ENCODE measurements at regions not wholly inside any gene's neighbourhood (a gene's known extent, or its start where the extent isn't known, plus 50 kb on each side); places are given as distances from the start of the nearest gene placed in this dataset.

- no peak overlapping the region for H3K4me3 ChIP-seq (ENCODE audit: low read depth, low read length)
- in situ Hi-C loops (cut with HindIII; ENCODE audit: low pct_ligation_motif_present, low sequenced_read_pairs), result no loop called here
- no peaks in the 10 kb centered on the region for H3K36me3 ChIP-seq (replicated peaks)
- no peak for TF ChIP-seq CTCF (IDR thresholded peaks at IDR 0.05; ENCODE audit: low read depth, low read length, missing control alignments)
- H3K27me3 ChIP-seq (replicated peaks), result no peaks in the 10 kb centered on the region
- DNase-seq, result no peak
- H3K27ac ChIP-seq, result no peak overlapping the region
Measured at GRCh38 chr14:101397206-101397605, 164.1 kb upstream of the DIO3 start.

- H3K4me3 ChIP-seq (ENCODE audit: low read depth, low read length), result no peak overlapping the region
- H3K36me3 ChIP-seq (replicated peaks), result no peaks in the 10 kb centered on the region
- no peaks in the 10 kb centered on the region for H3K27me3 ChIP-seq (replicated peaks)
- no peak for TF ChIP-seq CTCF (IDR thresholded peaks at IDR 0.05; ENCODE audit: low read depth, low read length, missing control alignments)
- DNase-seq, result no peak
- in situ Hi-C loops (cut with HindIII; ENCODE audit: low pct_ligation_motif_present, low sequenced_read_pairs), result no loop called here
- H3K27ac ChIP-seq, result no peak overlapping the region
Measured at GRCh38 chr14:101398011-101398410, 163.3 kb upstream of the DIO3 start.

- H3K36me3 ChIP-seq (replicated peaks), result no peaks in the 10 kb centered on the region
- no peak for DNase-seq
- H3K4me3 ChIP-seq (ENCODE audit: low read depth, low read length), result no peak overlapping the region
- in situ Hi-C loops (cut with HindIII; ENCODE audit: low pct_ligation_motif_present, low sequenced_read_pairs), result no loop called here
- TF ChIP-seq CTCF (IDR thresholded peaks at IDR 0.05; ENCODE audit: low read depth, low read length, missing control alignments), result no peak
- H3K27me3 ChIP-seq (replicated peaks), result no peaks in the 10 kb centered on the region
- no peak overlapping the region for H3K27ac ChIP-seq
Measured at GRCh38 chr14:101399737-101400517, 161.4 kb upstream of the DIO3 start.

GRCh38 chr14:101400830-101401229 is 160.5 kb upstream of the DIO3 start:
- Histone ChIP-seq H3K4me3 (ENCODE audit: low read depth, low read length) (no peak overlapping the region), H3K36me3 (replicated peaks) (no peaks in the 10 kb centered on the region), H3K27ac (no peak overlapping the region), H3K27me3 (replicated peaks) (no peaks in the 10 kb centered on the region)
- DNase-seq, result peak; percentile 7
- TF ChIP-seq CTCF (IDR thresholded peaks at IDR 0.05; ENCODE audit: low read depth, low read length, missing control alignments), result no peak
- in situ Hi-C loops (cut with HindIII; ENCODE audit: low pct_ligation_motif_present, low sequenced_read_pairs), result no loop called here

GRCh38 chr14:101402936-101403660 is 158.2 kb upstream of the DIO3 start:
- no peak for TF ChIP-seq CTCF (IDR thresholded peaks at IDR 0.05; ENCODE audit: low read depth, low read length, missing control alignments)
- H3K36me3 ChIP-seq (replicated peaks), result no peaks in the 10 kb centered on the region
- no peaks in the 10 kb centered on the region for H3K27me3 ChIP-seq (replicated peaks)
- H3K27ac ChIP-seq, result no peak overlapping the region
- in situ Hi-C loops (cut with HindIII; ENCODE audit: low pct_ligation_motif_present, low sequenced_read_pairs), result no loop called here
- DNase-seq, result no peak
- H3K4me3 ChIP-seq (ENCODE audit: low read depth, low read length), result no peak overlapping the region

Measured in brain microvascular endothelial cell (primary cell).